HUES64 (cell line): ENCODE measurements at regions not wholly inside any gene's neighbourhood (a gene's known extent, or its start where the extent isn't known, plus 50 kb on each side); places are given as distances from the start of the nearest gene placed in this dataset.

Experiments
- H3K27ac ChIP-seq: 2 replicates; pipeline ENCODE4 v1.7.0; 2013; ENCODE audit warnings: low read depth, low read length, inconsistent platforms
- H3K27me3 ChIP-seq: 2 replicates; pipeline ENCODE4 v1.6.1; 2013; ENCODE audit warnings: mild to moderate bottlenecking, low read length; ENCODE audit not compliant: insufficient read depth
- H3K36me3 ChIP-seq: 2 replicates; pipeline ENCODE4 v1.6.1; 2013; ENCODE audit warnings: mild to moderate bottlenecking, low read length; ENCODE audit not compliant: insufficient read depth
- H3K4me1 ChIP-seq: 2 replicates; pipeline ENCODE4 v1.6.1; 2013; ENCODE audit warnings: mild to moderate bottlenecking, low read length, moderate library complexity; ENCODE audit not compliant: insufficient read depth
- H3K4me3 ChIP-seq: 2 replicates; pipeline ENCODE4 v1.5.1; 2013; ENCODE audit warnings: mild to moderate bottlenecking, low read length, moderate library complexity
- H3K9ac ChIP-seq: 2 replicates; pipeline ENCODE4 v1.6.1; 2013; ENCODE audit warnings: mild to moderate bottlenecking, low read depth, low read length
- H3K9me3 ChIP-seq: 2 replicates; pipeline ENCODE4 v1.6.1; 2013; ENCODE audit warnings: low read depth, low read length; ENCODE audit not compliant: insufficient read depth
- WGBS: fragments of 150-250, 120-280 bp; methylation state at CpG from one replicate; pipeline ENCODE4 v1.1.7; 2013; ENCODE audit warnings: missing lambda C conversion rate; 5-methylcytosine and 5-hydroxymethylcytosine counted together

DNA sequence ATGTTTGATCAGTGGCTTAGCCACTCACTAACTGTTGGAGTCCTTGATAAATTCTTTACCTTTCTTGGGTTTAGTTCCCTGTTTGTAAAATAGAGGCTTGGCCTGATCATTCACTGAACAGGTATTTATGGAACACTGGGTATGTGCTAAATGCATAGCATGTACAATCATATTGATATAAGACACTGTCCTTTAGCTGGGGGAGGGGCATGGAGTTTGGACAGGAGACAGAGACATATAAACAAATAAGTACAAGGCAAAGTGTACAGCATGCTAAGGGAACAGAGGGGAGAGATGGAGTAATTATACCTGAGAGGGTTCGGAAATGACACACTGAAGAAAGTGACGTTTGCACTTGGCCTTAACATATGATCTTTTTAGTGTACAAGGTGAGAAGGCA is 124.3 kb upstream of the CACNA1E start:
- 91% methylated on average over 2 of the region's 2 CpGs for WGBS
- Histone ChIP-seq H3K4me1 (no peaks in the 10 kb centered on the region), H3K27me3 (no peaks in the 10 kb centered on the region), H3K9me3 (no peaks in the 10 kb centered on the region), H3K27ac (no peak overlapping the region), H3K4me3 (no peak overlapping the region), H3K36me3 (no peaks in the 10 kb centered on the region), H3K9ac (no peak overlapping the region)

DNA sequence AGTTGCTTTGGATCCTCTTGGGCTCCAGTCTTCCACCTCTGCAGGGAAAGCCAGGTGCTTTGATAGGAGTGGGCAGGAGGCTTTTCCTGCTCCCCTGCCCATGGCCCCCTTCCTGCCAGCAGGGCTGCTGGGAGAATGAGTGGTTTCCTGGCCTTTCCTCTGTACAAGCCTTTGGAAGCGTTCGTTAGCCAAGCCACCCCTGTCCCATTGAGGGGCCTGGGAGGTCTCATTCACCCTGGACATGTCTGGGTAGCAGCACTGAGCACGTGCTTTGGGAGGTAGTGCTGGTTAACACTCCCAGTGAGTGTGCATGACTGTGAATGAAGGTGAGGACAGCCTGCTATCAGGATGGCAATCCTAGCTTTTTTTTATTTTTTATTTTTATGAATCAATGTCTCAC is 118.5 kb upstream of the CACNA1E start:
- Histone ChIP-seq H3K9ac (no peak overlapping the region), H3K4me1 (no peaks in the 10 kb centered on the region), H3K9me3 (no peaks in the 10 kb centered on the region), H3K27me3 (no peaks in the 10 kb centered on the region), H3K36me3 (no peaks in the 10 kb centered on the region), H3K4me3 (no peak overlapping the region), H3K27ac (no peak overlapping the region)
- 95% methylated on average over 3 of the region's 3 CpGs for WGBS

DNA sequence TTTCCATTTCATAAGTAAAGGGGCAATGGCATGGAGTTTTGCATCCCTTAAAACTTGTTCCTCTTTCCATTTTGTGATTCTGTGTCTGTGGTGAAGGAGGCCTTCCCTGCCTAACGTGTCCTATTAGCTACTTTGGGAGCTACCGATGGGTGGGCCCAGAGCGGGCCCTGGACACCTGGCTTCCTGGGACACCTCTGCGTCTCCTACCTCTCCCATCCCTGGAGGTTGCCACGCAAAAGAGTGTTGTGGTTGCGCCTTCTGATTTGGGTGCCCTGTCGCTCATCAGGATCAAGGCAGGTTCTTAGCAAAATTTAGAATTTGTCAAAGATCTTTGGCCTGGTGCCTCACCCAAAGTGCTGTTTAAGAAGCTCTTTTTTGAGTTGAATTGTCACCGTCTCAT is 116.4 kb upstream of the CACNA1E start:
- Histone ChIP-seq H3K27me3 (no peaks in the 10 kb centered on the region), H3K36me3 (no peaks in the 10 kb centered on the region), H3K27ac (no peak overlapping the region), H3K9me3 (peaks cover 4% of the 10 kb centered on the region), H3K4me3 (no peak overlapping the region), H3K9ac (no peak overlapping the region), H3K4me1 (no peaks in the 10 kb centered on the region)
- WGBS, result 93% methylated on average over 8 of the region's 8 CpGs

DNA sequence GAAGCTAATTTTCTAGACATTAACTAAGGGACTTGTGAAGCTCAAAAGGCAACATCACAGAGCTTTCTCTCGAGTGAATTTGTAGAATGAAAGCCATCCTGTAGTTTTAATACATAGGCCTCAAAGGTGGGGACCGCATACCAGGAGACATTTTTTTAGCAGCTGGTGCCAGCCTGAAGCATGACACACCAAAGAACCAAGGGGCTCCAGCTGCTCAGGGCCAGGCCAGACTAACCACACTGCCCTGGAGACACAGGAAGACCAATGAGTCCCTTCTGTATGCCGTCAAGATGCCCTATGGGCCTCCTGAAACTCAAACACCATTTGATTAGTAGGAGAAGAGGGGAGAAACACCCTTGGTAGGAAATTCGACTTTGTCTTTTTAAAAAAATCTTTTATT is 113.9 kb upstream of the CACNA1E start:
- H3K4me3 ChIP-seq, result no peak overlapping the region
- no peaks in the 10 kb centered on the region for H3K27me3 ChIP-seq

DNA sequence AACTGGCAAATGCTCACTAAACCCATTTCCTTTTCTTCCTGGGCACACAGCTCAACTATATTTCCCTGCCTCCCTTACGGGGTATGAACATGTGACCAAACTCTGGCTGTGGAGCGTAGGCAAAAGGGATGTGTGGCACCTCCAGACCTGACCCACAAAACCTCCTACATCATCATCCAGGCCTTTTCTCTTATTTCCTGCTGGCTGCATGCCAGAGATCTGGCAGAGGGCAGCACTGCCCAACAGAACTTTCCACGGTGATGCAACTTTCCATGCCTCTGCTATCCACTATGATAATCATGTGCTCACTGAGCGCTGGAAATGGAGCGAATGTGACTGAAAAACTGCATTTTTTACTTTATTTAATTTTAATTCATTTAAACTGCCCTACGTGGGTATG is 99.6 kb upstream of the CACNA1E start:
- no peak overlapping the region for H3K9ac ChIP-seq
- H3K4me1 ChIP-seq, result no peaks in the 10 kb centered on the region
- H3K4me3 ChIP-seq, result no peak overlapping the region
- no peak overlapping the region for H3K27ac ChIP-seq
- H3K27me3 ChIP-seq, result no peaks in the 10 kb centered on the region
- H3K36me3 ChIP-seq, result no peaks in the 10 kb centered on the region
- 96% methylated on average over 6 of the region's 6 CpGs for WGBS
- H3K9me3 ChIP-seq, result no peaks in the 10 kb centered on the region

More for the DNA sequence above, 113.9 kb upstream of the CACNA1E start:
- peaks cover 9% of the 10 kb centered on the region for H3K9me3 ChIP-seq
- H3K27ac ChIP-seq, result no peak overlapping the region
- no peak overlapping the region for H3K9ac ChIP-seq
- H3K36me3 ChIP-seq, result no peaks in the 10 kb centered on the region
- H3K4me1 ChIP-seq, result no peaks in the 10 kb centered on the region
- 98% methylated on average over 4 of the region's 4 CpGs for WGBS

DNA sequence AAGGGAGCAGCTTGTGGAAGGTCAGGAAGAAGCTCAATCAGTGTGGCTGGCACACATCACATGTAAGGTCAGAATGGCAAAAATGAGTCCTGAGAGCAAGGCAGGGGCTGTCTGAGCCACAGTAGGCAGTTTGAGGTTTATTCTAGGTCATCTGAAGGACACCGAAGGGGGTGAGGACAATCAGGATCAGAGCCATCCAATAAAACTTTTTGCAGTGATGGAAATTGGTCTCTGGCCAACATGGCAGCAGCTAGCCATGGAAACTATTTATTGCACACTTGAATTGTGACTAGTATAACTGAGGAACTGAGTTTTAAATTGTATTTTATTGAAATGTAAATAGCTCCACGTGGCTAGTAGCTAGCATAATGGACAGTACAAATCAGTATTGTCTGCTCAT is 97.0 kb upstream of the CACNA1E start:
- no peaks in the 10 kb centered on the region for H3K36me3 ChIP-seq
- H3K27me3 ChIP-seq, result no peaks in the 10 kb centered on the region
- H3K4me1 ChIP-seq, result no peaks in the 10 kb centered on the region
- H3K9ac ChIP-seq, result no peak overlapping the region
- WGBS, result 91% methylated on average over 2 of the region's 2 CpGs
- H3K27ac ChIP-seq, result no peak overlapping the region
- H3K4me3 ChIP-seq, result no peak overlapping the region
- no peaks in the 10 kb centered on the region for H3K9me3 ChIP-seq

DNA sequence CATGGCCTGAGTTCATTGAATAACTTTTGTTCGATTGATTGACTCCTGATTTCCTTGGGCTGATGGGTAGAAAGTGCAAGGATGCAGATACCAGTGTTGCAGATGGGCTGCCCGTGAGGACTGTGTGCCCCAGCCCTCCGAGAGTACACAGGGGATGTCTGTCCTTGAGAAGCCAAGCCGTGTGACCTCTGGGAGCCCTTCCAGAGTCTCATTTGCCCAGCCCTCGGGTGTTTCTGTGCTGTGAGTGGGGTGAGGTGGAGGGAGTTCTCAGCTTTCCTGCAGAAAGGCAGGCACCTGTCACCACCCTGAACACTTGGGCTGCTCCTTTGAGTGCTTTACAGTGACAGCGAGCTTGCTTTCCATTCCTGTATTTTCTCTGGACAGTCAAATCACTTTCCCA is 96.4 kb upstream of the CACNA1E start:
- H3K4me1 ChIP-seq, result no peaks in the 10 kb centered on the region
- no peak overlapping the region for H3K4me3 ChIP-seq
- H3K27me3 ChIP-seq, result no peaks in the 10 kb centered on the region
- H3K27ac ChIP-seq, result no peak overlapping the region
- H3K9me3 ChIP-seq, result no peaks in the 10 kb centered on the region
- WGBS, result 89% methylated on average over 6 of the region's 6 CpGs
- no peaks in the 10 kb centered on the region for H3K36me3 ChIP-seq
- no peak overlapping the region for H3K9ac ChIP-seq

DNA sequence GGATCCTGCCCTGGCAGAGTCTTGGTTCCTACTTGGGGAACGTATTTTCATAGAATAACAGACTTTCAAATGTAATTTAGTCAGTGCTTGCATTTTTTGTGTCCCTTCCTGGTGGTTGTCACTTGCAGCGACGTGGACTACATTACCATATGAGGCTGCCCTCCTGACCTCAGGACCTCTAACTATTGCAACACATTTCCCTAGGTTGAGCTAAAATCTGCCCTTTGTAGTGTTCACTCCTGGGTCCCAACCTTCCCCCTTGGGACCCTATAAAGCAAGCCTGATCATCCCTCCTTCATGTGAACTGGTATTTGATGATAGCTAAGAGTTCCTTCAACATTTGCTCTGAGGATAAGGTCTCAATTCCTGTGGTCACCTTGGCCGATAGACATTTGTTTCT is 95.6 kb upstream of the CACNA1E start:
- Histone ChIP-seq H3K27ac (no peak overlapping the region), H3K36me3 (no peaks in the 10 kb centered on the region), H3K4me3 (no peak overlapping the region), H3K9ac (no peak overlapping the region), H3K27me3 (no peaks in the 10 kb centered on the region), H3K4me1 (no peaks in the 10 kb centered on the region), H3K9me3 (no peaks in the 10 kb centered on the region)
- 89% methylated on average over 4 of the region's 4 CpGs for WGBS

DNA sequence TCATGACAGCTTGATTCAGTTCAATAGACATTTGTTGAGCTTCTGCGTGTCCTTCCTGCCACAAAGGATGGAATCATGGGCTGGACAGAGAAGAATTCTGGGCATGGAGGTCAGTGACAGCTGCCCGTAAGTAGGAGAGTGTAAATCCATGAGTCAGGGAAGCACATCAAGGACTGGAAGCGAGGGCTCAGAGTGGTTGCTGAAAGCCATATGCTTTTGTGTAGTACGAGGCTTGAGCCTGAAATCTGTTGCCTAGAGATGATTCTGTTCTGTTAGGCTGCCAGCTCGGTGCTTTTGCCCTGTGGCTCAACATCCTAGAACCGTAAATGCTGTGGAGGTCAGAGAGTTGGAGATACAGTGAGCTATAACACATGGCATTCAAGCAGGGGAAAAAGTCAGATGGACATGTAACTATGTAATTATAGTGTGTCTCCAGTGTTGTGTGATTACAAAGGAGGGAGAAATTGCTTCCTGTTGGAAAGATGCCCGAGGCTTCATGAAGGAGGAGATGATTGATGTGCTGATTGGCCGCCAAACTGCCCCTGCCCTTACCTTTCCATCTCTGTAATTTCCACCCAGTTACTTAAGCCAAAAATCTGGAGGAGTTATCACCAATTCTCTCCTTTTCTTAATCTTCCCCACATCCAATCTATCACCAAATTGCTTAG is 92.8 kb upstream of the CACNA1E start:
- Histone ChIP-seq H3K36me3 (no peaks in the 10 kb centered on the region), H3K27me3 (no peaks in the 10 kb centered on the region), H3K27ac (no peak overlapping the region), H3K4me1 (no peaks in the 10 kb centered on the region), H3K9me3 (no peaks in the 10 kb centered on the region), H3K9ac (no peak overlapping the region), H3K4me3 (no peak overlapping the region)
- WGBS, result 92% methylated on average over 8 of the region's 8 CpGs

DNA sequence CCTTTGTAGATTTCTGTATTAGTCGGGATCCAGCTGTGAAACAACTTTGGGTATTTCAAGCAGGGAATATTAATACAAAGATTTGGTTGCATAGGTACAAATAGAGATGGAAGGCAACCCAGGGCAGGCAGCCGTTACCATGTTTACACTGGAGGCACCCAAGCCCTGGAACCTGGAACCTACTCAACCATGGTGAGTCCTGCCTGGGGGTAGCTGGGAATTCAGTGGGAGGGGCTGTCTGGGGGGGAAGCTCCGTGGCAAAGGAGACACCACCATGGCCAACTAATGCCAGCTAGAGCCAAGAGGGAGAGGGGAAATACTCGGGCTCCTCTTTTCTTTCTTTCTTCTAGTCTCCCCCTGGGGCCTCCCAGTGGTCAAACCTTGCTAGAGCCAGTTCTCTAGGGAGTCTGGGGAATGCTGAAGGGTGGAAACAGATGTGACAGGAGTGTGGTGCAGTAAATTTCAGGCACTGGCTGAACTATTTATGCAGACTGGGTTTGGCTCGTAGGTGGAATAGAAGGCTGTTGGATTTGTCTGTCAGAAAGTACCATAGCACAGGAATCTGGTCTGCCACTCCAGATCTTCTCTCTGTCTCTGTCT is 91.9 kb upstream of the CACNA1E start:
- Histone ChIP-seq H3K4me1 (no peaks in the 10 kb centered on the region), H3K27me3 (no peaks in the 10 kb centered on the region), H3K9ac (no peak overlapping the region), H3K36me3 (no peaks in the 10 kb centered on the region), H3K4me3 (no peak overlapping the region), H3K9me3 (no peaks in the 10 kb centered on the region), H3K27ac (no peak overlapping the region)
- WGBS, result 69% methylated on average over 5 of the region's 5 CpGs

DNA sequence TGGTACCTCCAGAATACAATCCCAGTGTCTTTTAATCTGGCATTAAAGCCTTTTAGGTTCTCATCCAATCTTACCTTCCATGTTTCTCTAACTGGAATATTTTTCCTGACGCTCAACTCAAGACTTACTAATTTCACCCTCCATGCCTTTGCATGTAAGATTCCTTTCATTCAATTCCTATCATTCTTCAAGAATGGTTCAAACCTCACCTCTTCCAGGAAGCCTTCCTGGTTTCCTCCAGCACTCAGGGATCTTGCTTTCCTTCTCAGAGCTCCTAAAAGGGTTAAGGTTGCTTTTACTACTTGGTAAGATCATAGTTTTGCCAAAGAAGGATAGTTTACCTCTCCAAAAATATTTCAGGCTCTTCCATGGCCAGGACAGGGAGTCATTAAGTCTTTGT is 91.2 kb upstream of the CACNA1E start:
- WGBS, result 82% methylated on average over 1 of the region's 1 CpG

More for the DNA sequence above, 91.2 kb upstream of the CACNA1E start:
- H3K9me3 ChIP-seq, result no peaks in the 10 kb centered on the region
- no peaks in the 10 kb centered on the region for H3K4me1 ChIP-seq
- H3K9ac ChIP-seq, result no peak overlapping the region
- no peak overlapping the region for H3K4me3 ChIP-seq
- no peaks in the 10 kb centered on the region for H3K27me3 ChIP-seq
- H3K36me3 ChIP-seq, result no peaks in the 10 kb centered on the region
- H3K27ac ChIP-seq, result no peak overlapping the region
